ENCODE measurements at regions not wholly inside any gene's neighbourhood (a gene's known extent, or its start where the extent isn't known, plus 50 kb on each side); places are given as distances from the start of the nearest gene placed in this dataset.
A peak's percentile ranks its signal among the peaks of the same experiment; 100 is the strongest.

- H3K4me1 ChIP-seq, result peaks cover 12 to 96% (median 85%) of the 10 kb centered on the region in 9 donors
- no peaks in the 10 kb centered on the region for H3K36me3 ChIP-seq
- intact Hi-C loops (cut with DNase I), result loop anchor here in 4 of 10 donors (5.0 to 10.0 kb wide), 4 partner anchors 53 to 160 kb away; no protein-coding TSS in a partner anchor
- WGBS, 2 donors, result 94 to 96% methylated on average over 7 of the region's 7 CpGs
- no peaks in the 10 kb centered on the region for H3K27me3 ChIP-seq
- no peak overlapping the region for H3K4me3 ChIP-seq
- H3K9me3 ChIP-seq, result no peaks in the 10 kb centered on the region
- DNase-seq, result no peak
- TF ChIP-seq, protein P1, sequence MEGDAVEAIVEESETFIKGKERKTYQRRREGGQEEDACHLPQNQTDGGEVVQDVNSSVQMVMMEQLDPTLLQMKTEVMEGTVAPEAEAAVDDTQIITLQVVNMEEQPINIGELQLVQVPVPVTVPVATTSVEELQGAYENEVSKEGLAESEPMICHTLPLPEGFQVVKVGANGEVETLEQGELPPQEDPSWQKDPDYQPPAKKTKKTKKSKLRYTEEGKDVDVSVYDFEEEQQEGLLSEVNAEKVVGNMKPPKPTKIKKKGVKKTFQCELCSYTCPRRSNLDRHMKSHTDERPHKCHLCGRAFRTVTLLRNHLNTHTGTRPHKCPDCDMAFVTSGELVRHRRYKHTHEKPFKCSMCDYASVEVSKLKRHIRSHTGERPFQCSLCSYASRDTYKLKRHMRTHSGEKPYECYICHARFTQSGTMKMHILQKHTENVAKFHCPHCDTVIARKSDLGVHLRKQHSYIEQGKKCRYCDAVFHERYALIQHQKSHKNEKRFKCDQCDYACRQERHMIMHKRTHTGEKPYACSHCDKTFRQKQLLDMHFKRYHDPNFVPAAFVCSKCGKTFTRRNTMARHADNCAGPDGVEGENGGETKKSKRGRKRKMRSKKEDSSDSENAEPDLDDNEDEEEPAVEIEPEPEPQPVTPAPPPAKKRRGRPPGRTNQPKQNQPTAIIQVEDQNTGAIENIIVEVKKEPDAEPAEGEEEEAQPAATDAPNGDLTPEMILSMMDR (IDR thresholded peaks at IDR 0.05), result no peak
- ATAC-seq, result no peak
- H3K27ac ChIP-seq, result peak overlapping the region in 8 of 10 donors; percentile 2 to 93 (median 78)
These were observed 53.8 kb upstream of the ABLIM1 start for GRCh38 chr10:114711869-114712250.

GRCh38 chr10:114713525-114714090, 55.5 kb upstream of the ABLIM1 start:
- ATAC-seq (peak in 5 of 8 donors; percentile 19 to 36 (median 25)), DNase-seq (no peak)
- Histone ChIP-seq H3K4me3 (no peak overlapping the region), H3K27me3 (no peaks in the 10 kb centered on the region), H3K9me3 (no peaks in the 10 kb centered on the region), H3K36me3 (no peaks in the 10 kb centered on the region), H3K27ac (peak overlapping the region; percentile 60 to 93 (median 75)), H3K4me1 (peaks cover 12 to 94% (median 82%) of the 10 kb centered on the region in 9 donors)
- 22 to 33% methylated on average over 5 of the region's 5 CpGs for WGBS, 2 donors
- TF ChIP-seq, protein P1 (IDR thresholded peaks at IDR 0.05), result no peak
- intact Hi-C loops (cut with DNase I), result loop anchor here in 5 of 10 donors (2.0 to 10.0 kb wide), 6 partner anchors 17 to 161 kb away; no protein-coding TSS in a partner anchor

- Histone ChIP-seq H3K27ac (peak overlapping the region; percentile 60 to 93 (median 75)), H3K36me3 (no peaks in the 10 kb centered on the region), H3K4me1 (peaks cover 12 to 94% (median 81%) of the 10 kb centered on the region in 9 donors), H3K9me3 (no peaks in the 10 kb centered on the region), H3K4me3 (peak overlapping the region in 3 of 10 donors; percentile 2 to 8 (median 4)), H3K27me3 (no peaks in the 10 kb centered on the region)
- peak; percentile 50 to 87 (median 80) for ATAC-seq
- peak in 1 of 2 donors; percentile 60 for DNase-seq
- 20 to 26% methylated on average over 5 of the region's 5 CpGs for WGBS, 2 donors
- intact Hi-C loops (cut with DNase I), result loop anchor here in 5 of 10 donors (2.0 to 10.0 kb wide), 6 partner anchors 18 to 162 kb away; no protein-coding TSS in a partner anchor
- TF ChIP-seq, protein P1 (IDR thresholded peaks at IDR 0.05), result no peak
These were observed 56.2 kb upstream of the ABLIM1 start for GRCh38 chr10:114714281-114714741.

DNA sequence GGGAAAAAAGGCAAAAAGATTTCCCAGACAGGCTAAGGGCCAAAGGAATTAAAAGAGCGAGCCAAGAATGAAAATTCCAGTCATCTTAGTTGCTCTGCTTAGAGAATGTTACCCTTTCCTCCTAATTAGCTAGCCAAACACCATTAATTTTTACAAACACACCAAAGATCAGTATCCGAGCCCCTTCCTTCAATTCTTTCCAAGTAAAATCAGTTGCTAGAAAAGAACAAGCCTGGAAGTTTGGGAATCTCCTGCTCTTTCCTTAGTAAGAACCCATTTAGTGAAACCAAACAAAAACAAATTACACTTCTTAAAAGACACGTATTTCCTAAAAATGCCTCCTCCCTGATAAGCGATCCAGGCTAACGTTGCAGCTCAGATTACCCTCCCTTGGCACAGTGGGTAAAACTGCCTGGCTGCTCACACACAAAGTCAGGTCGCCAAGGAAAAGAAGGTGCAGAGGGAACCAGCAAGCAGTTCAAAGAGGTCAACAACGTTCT, 57.1 kb upstream of the ABLIM1 start:
- Histone ChIP-seq H3K4me3 (peak overlapping the region in 2 of 10 donors; percentile 2 to 4), H3K9me3 (no peaks in the 10 kb centered on the region), H3K27me3 (no peaks in the 10 kb centered on the region), H3K4me1 (peaks cover 12 to 94% (median 81%) of the 10 kb centered on the region in 9 donors), H3K27ac (peak overlapping the region; percentile 60 to 93 (median 75)), H3K36me3 (no peaks in the 10 kb centered on the region)
- intact Hi-C loops (cut with DNase I), result loop anchor here in 6 of 10 donors (2.0 to 10.0 kb wide), 8 partner anchors 18 to 67 kb away; no protein-coding TSS in a partner anchor
- TF ChIP-seq, protein P1 (IDR thresholded peaks at IDR 0.05), result no peak
- DNase-seq (no peak), ATAC-seq (peak in 5 of 8 donors; percentile 46 to 61 (median 56))
- 11 to 13% methylated on average over 7 of the region's 7 CpGs for WGBS, 2 donors
